AG09309 (cell line): ENCODE measurements at regions not wholly inside any gene's neighbourhood (a gene's known extent, or its start where the extent isn't known, plus 50 kb on each side); places are given as distances from the start of the nearest gene placed in this dataset.

Experiments
- DNase-seq: peaks from one replicate; pipeline ENCODE4 v3.0.0-alpha.2; 2010; ENCODE audit warnings: low read depth
- H3K4me3 ChIP-seq: 2 replicates; pipeline ENCODE4 v1.5.1; 2011; ENCODE audit warnings: mild to moderate bottlenecking, low read depth, low read length, moderate library complexity; ENCODE audit not compliant: control insufficient read depth
- TF ChIP-seq, protein P1 (sequence below): IDR thresholded peaks from 2 replicates; pipeline ENCODE4 v1.5.1; 2011; ENCODE audit warnings: mild to moderate bottlenecking, low read depth, low read length, inconsistent platforms; ENCODE audit not compliant: insufficient read depth, control insufficient read depth; ENCODE audit errors: missing control alignments

DNA sequence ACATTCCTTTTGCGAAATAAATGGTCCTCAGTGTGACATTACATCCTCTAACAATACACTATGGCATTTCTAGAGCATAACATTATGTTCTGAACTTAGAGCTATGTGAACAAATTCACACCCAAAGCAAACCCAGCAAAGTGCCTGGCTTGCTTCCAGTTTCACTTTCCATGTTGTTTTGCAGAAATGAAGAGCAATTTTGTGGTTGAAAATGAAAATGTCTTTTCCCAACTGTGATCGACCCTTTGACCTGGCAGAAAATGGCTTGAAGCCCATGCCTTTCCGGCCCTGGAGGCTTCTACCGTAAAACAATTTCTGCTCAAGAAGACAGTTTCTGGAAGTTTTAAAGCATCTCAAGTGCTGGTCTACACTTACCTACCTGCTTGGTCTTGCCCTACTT lies 344.7 kb upstream of the RGMB start:
- TF ChIP-seq, protein P1, sequence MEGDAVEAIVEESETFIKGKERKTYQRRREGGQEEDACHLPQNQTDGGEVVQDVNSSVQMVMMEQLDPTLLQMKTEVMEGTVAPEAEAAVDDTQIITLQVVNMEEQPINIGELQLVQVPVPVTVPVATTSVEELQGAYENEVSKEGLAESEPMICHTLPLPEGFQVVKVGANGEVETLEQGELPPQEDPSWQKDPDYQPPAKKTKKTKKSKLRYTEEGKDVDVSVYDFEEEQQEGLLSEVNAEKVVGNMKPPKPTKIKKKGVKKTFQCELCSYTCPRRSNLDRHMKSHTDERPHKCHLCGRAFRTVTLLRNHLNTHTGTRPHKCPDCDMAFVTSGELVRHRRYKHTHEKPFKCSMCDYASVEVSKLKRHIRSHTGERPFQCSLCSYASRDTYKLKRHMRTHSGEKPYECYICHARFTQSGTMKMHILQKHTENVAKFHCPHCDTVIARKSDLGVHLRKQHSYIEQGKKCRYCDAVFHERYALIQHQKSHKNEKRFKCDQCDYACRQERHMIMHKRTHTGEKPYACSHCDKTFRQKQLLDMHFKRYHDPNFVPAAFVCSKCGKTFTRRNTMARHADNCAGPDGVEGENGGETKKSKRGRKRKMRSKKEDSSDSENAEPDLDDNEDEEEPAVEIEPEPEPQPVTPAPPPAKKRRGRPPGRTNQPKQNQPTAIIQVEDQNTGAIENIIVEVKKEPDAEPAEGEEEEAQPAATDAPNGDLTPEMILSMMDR: no peak
- H3K4me3 ChIP-seq: no peak overlapping the region
- DNase-seq: no peak

DNA sequence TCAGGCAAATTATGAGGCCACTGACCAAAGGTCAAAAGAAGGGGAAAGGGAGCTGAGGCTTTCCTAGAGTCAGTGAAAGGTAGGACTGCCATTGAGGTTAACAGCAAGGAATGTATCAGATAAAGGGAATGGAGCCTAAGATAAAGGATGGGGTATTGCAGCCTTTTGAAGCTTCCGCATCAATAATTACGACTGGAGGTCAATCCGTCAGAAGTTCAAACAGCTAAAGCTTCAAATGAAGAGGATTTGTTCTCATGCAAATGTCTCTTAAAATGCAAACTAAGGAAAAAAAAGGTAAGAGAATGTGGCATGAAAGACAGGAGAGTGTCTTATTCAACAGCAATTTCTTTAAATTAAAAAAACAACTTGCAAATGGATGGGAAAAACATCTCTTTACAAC lies 341.1 kb upstream of the RGMB start:
- no peak for DNase-seq
- H3K4me3 ChIP-seq: no peak overlapping the region
- TF ChIP-seq, protein P1: no peak

DNA sequence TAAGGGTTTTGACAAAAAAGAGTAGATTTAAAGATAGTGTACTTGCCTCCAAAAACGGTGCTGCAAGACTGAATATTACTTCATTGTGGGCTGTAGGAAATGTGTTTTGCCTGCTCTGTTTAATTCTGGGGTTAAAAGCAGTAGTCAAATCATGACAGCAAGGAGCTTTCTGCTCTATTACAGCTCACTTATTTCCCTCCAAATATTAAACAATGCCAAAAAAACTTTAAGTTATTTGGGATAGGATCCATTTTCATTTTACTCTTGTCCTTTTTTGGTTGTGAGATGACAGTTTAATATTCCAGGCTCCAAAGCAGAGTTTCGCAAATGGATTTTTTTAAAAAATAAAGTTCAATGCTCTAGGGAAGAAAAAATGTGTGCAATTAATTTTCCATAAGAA lies 340.4 kb upstream of the RGMB start:
- no peak overlapping the region for H3K4me3 ChIP-seq
- TF ChIP-seq, protein P1: no peak
- DNase-seq: no peak

DNA sequence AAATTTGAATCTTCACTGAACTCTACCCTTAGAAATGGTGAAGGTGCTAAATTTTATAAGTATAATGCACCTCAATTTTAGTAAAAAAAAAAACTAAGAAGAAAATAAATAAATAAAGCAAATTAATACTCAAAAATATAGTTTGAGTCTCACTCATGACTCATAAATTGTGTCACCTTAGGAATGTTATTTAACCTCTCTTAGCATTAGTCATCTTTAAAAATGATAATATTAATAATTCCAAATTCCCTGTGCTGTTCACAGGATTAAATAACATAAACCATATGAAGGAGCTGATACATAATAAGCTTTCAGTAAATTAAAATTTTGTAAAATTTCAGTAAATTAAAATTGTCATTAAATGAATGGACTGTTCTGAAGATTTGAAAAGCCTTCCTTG lies 339.8 kb upstream of the RGMB start:
- TF ChIP-seq, protein P1: no peak
- no peak overlapping the region for H3K4me3 ChIP-seq
- no peak for DNase-seq

DNA sequence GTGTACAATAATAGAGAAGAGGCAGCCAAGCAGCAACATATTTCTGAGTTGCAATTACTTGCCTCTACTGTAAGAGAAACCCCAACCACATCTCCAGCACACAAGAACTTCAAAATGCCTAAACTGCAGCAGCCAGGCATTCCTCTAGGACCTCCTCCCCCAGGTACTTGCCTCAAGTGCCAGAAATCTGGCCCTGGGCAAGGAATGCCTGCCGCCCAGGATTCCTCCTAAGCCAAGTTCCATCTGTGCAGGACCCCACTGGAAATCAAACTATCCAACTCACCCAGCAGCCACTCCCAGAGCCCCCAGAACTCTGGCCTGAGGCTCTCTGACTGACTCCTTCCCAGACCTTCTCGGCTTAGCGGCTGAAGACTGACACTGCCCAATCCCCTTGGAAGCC lies 336.8 kb upstream of the RGMB start:
- TF ChIP-seq, protein P1: no peak
- DNase-seq: no peak
- H3K4me3 ChIP-seq: no peak overlapping the region

DNA sequence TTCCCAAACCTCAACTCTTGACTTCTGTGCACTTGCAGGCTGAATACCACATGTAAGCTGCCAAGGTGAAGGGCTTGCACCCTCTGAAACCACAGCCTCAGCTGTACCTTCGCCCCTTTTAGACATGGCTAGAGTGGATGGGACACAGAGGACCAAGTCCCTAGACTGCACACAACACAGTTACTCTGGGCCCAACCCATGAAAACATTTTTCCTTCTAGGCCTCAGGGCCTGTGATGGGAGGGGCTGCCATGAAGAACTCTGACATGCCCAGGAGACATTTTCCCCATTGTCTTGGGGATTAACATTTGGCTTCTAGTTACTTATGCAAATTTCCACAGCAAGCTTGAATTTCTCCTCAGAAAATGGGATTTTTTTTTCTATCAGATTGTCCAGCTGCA lies 331.0 kb upstream of the RGMB start:
- no peak overlapping the region for H3K4me3 ChIP-seq
- TF ChIP-seq, protein P1: no peak
- DNase-seq: no peak

DNA sequence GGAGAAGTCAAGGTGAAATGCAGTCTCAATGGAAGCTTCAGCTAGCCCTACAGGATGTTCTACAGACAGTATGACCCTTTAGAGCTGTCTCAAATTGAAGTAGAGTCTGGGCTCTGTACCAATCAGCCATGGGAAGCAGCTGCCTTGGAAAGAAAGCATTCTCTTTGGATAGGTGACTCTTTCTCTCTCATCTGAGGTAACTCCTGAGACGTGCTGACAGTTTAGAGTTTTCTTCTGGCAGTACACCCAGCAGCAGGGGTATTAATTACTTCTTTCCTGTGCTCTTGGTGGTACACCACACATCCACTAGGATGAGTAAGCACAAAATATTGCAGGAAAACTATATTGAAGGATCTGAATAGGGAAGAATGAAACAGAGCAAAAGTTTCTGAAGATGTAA lies 329.6 kb upstream of the RGMB start:
- no peak overlapping the region for H3K4me3 ChIP-seq
- DNase-seq: no peak
- TF ChIP-seq, protein P1: no peak
